ENCODE measurements at regions not wholly inside any gene's neighbourhood (a gene's known extent, or its start where the extent isn't known, plus 50 kb on each side); places are given as distances from the start of the nearest gene placed in this dataset.

DNA sequence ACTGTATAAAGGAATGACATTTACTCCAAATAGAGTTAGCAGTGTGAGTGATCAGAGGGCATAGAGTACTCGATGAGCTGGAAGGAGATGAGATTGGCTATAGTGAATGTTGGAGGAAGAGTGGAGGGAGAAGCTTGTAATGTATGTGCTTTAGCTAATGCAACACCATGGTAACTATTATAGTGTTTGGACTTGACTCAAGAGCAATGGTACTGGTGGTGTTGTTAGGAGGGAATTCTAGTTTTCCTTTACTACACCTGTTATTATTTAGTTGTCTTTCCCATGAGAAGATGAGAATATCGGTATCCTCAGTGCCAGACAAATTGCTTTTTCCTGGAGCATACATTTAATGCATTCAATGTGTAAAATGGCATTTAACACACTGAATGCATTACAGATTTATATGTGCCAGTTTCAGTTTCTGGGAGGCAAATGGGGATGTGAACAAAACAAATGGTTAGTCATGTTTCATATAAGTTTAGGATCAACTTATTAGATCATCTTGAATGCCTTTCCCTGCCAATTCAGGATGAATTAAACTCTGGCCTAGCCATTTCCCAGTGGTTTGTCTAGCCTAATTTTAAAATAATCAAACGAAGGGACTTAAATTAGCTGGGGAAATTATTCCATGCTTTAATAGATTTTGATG lies 291.1 kb upstream of the ADAMTS5 start:
- DNase-seq, result no peak

DNA sequence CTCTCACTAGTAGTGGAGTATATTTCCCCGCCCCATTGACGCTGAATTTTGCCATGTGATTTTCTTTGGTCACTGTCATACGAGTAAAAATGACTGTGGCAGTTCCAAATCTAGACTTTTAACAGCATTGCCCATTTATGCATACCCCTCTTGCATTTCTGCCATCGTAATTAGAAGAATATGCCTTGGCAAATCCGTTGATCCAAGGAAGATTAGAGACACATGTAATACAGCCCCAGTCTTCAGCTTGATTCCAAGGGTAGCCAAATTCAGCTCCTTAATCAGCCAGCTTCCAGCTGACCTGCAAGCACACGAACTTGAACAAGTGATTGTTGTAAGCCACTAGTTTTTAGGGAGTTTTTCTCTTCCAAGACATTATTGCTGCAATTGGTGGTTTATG lies 290.3 kb upstream of the ADAMTS5 start:
- DNase-seq, result no peak

DNA sequence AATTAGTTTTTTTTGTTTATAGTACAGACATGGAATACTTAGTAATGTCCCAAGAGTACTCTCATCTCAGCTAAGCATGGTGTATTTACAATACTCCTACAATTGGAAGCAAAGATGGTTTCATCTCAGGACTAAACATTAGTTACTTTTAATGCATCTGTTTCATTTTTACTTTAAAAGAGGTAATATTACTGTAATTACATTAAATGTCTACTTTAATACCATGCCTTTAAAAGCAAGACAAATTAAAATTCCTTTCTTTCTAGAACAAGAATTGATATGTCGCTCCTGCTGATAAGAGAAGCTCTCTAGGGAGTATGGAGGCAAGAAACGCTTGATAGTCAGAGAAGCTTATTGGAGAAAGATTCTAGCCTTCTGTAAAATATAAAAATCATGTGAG lies 284.9 kb upstream of the ADAMTS5 start:
- DNase-seq, result no peak

DNA sequence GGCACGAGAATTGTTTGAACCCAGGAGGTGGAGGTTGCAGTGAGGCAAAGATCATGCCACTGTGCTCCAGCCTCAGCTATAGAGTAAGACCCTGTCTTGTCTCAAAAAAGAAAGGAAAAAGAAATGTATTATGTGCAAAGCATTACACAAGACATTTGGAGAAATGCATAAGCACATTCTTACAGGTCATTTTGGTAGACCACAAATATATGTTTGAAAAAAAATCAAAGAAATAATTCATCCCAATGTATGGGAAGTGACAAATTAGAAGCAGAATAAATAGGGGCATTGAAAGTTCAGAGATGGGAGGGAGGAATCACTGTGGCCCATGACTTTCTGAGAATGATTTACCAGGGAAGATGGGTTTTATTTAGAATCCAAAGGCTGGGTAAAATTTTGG lies 283.5 kb upstream of the ADAMTS5 start:
- DNase-seq, result no peak

DNA sequence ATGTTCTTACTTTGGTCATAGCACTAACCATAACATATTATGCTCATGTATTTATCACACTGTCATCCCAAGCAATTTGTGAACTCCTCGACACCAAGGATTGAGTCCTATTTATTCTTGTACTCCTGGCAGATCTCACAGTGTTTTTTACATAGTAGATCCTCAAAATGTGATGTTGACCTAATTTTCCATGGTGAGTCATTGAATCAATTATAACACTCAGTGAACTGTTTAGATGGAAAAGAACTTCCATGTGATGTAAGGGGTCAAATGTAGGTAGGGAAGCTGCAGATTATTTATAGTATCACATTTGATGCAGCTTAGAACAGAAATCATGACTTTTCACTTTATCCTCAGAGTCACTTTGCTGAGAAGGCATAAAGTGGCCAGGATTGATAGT lies 281.9 kb upstream of the ADAMTS5 start:
- no peak for DNase-seq

DNA sequence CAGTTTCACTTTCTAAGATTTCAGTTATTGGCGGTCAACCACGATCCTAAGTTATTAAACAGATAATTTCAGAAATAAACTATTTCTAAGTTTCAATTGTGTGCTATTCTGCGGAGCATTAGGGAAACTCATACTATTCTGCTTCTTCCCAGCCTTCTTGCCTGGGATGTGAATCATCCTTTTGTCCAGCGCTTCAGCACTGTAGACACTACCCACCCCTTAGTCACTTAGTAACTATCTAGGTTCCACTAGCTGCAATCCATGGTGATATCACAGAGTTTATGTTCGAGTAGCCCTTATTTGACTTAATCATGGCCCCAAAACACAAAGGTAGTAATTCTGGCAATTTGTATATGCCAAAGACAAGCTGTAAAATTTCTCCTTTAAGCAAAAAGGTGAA lies 279.9 kb upstream of the ADAMTS5 start:
- DNase-seq, result no peak

DNA sequence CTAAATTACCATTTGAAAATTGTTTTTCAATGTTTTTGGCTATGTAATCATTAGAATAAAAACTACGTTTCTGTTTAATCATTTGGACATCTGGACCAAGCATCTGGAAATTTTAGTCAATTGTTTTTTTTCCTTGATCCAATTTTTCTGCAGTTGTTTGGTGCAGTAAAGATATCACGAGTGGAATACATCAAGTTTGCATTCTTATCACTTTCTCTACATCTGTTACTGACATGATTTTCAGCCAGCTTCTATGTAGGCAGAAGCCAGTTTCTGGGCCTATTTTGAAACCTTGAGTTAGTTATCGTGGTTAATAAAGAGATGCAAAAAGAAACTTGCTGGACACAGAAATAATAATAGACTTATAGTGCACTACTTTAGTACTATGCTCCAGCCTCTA lies 277.9 kb upstream of the ADAMTS5 start:
- DNase-seq, result no peak

DNA sequence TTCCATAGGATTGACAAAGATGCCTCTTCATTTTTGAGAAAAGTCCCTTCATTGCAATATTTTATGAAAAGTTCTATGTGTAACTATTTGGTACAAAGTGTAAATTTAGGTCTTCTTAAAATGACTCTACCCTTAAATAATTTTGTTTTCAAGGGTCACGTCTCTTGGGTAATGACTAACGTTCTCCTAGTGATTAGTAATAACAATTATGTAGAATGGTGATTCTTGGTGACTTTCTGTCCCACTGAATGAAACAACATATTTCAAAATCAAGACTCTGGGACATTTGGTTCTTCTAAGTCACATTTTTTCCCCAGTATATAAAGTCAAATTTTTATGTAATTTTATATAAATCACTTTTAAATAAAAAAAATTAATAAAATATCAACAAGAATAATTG lies 277.5 kb upstream of the ADAMTS5 start:
- DNase-seq, result no peak

DNA sequence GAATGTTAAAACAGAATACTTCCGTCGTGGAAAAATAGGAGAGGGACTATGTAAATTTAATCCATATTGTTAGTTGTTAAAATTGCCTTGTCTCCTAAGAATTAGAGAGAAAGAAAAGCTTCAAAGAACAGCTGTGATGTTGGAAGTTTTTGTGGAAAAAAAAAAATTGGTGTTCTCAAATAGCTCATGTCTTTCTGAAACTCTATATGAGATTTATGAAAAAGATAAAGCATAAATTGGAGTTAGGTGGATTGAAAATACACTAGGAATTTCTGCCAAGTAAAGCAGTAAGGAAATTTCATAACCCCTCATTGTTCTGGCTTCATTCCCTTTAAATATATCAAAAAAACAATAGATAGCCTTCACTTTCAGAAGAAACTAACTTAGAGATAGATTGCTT lies 274.0 kb upstream of the ADAMTS5 start:
- DNase-seq, result no peak

DNA sequence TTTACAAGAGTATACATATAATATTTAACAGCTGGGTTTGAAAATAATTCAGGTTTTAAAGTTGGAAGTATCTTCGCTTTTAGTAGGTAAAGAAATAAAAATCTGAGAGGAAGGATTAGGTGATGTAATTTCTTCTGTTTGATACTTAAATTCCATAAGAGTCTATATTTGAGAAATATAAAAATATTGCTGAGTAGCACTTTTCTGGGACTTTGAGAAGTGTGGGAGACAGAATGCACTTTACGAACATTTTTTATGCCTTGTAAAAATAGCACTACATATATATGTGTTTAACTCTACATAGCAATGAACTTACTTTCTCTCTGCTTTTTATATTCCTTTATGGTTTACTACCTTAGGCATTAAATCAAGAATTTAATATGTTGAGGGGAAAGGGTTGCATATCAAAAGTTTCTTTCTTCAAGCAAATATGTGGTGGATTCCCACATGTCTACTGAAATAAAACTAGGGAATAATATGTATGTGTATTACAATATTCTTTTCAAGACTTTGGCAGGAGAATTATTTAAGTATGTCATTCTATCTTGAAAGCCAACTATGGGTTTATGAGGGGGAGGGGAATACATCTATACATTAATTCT lies 266.7 kb upstream of the ADAMTS5 start:
- DNase-seq, result no peak

DNA sequence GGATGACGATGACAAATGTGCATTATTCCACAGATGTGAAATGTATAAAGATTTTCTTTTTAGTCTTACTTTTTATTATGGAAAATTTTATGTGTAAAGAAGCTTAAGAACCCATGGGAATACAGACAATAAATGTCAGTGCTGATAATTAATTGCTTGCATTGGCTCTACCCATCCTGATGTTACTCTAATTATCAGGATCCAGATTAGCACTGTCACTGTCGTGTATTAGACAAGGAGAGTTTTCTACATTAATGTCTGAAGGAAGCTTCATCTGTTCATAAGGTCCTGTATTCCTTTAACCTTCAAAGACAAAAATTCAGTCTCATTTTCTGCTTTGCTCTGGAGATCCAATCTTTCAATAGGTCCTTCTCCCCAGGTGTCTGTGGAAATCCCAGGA lies 259.1 kb upstream of the ADAMTS5 start:
- DNase-seq, result no peak

DNA sequence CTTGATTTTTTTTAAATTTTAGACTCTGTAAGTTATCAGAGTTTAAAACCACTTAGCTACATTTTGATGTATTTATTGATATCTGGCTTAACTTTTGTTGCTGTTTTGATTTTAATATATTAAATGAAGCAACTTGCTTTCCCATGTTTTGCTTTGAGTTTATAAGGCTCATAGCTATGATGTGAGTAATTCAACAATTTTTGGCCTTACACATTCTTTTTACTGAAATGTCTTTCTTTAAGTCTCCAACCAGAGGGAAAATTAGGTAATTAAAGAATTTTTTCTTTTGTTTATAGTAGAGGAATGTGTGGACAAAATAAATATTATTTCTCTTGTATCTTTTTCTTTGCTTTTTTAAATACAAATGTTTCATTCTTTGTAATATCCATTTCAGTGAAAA lies 258.3 kb upstream of the ADAMTS5 start:
- no peak for DNase-seq

DNA sequence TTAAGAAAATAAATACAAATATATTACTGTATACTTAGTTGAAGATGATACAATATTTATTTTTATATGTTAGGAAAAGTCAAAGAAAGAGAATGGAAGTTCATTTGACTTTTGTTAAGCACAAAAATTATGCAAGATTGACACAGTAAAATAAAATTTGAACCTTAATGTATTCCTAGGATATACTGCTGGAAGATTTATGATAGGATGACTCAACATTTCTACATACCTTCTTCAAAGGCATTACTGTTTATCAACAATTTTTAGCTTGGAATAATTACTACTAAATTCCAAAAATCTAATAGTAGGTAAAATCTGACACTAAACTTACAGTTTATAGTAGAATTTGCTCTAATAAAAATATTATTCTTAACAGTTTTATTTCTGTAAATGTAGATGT lies 257.3 kb upstream of the ADAMTS5 start:
- no peak for DNase-seq

DNA sequence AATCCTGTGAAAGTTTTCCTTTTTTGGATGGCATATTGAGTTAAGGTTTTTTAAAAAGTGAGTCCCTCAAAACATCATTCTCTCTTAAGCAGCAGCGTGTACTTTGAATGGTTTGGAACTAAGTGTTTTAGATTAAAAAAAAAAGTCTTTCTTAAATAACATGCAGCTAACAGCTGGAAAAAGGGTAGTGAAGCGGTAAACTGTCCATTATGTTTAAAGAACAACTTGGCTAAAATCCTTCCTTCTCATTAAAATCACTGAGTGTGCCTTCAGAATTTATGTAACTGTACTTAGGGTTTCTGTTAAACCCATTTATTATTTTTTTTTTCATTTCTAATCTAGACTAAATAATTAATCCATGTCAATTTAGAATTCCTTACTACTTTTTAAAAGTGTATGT lies 254.2 kb upstream of the ADAMTS5 start:
- no peak for DNase-seq

DNA sequence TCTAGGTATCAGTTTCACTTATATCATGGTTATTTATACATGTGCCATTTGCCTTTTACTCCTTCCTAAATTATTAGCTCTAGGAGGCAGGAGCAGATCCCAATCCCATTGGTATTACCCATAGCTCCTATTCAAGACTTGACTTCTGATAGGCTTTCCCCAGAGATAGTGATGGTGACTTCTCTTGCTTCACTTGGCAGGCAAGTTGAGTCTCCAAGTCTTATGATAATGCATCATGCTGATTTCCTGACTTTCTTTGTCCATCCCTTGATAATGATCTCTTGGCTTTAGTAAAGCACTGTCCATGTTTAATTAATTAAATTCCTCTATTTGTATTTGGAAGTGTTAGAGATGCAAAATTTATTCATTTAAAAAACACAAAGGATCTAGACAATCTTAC lies 253.5 kb upstream of the ADAMTS5 start:
- DNase-seq, result no peak

DNA sequence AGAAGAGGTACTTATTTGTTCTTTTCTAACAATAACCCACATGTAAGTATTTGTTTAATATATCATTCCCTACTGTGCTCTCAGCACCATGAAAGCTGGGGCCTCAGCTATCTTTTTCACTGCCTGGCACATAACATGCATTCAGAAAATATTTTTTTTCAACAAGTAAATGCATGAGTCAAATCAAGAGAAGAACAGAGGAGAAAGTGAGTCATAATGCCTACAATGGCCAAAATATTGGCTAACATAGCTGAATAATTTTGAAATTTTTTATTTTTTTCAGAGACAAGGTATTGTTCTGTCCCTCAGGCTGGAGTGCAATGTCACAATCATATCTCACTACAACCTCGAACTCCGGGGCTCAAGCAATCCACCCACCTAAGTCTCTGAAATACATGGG lies 252.2 kb upstream of the ADAMTS5 start:
- no peak for DNase-seq

DNA sequence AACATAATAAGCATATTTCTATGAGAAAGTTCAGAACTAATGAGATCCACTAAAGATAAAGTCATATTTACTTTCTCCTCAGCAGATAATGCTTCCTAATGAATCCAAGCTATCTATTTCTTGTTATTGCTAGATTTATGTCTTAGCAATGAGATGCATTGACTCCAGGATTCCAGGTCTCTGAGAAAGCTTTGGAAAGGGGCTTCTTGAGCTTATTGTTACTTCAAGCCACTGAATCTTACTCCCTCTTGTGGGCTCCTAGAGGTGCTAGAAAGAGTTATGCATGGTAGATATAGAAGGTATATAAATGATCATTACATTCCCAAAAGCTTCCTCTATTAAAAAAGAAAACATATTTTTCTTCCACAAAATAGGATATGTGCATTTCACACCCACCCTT lies 246.4 kb upstream of the ADAMTS5 start:
- no peak for DNase-seq

DNA sequence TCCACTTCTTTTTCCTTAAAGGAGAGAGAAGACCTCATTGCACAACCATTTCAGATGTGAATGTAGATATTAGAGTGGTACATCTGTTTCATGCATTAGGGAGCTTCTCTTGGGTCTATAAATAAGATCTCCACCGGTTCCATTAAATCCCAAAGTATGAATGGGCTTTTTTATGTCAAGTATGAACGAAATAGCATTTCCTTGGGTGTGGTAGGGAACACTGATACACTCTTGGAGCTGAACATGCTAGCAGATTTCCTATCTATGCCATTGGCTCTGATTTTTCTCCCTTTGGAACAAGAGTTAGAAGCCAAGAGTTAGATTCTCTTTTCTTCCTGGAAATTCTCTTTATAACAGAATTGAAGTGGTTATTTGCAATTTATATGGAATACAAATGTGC lies 245.6 kb upstream of the ADAMTS5 start:
- DNase-seq, result no peak

DNA sequence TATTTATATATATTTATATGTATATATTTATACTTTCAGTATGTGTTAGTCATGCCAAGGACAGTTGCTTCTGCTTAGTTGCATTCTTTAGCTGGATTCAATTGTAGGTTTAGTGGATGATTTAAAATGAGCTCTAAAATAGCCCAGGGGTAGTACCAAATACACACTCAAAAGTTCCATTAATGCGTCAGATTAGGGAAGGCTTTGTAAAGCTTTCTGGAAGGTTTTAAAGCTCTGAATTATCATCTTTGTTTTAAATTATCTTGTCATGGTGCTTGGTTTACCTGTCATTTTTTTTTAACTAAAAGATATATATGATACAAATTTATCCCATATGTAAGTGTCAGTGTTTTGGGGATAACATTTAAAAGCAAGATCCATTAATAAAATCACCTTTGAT lies 242.7 kb upstream of the ADAMTS5 start:
- no peak for DNase-seq

DNA sequence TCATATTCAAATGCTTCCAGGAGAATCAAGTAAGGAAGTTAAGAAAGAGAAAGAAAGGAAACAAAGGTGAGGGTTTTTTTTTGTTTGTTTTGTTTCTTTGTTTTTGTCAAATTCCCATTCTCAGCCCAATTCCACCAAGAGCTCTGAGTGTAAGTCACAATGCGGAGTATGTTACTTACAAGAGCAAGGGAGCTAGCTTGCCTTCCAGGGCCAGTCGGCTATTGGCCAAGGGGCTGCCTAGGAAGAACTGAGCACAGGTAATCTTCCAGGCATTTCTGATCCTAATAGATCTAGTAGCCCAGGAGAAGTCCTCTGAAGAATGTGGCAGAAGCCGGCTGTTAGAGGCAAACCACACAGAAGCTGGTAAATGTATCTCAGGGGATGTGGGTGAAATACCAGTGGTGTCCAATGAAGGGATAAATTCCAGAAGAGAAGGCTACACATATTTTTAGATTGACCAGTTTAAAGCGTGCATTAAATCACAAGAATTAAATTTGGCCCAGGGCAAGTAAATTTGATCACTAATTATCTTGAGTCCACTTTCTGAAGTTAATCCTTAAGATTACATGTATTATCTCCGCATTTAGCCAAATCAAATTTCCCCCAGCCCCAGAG lies 239.6 kb upstream of the ADAMTS5 start:
- DNase-seq, result no peak

DNA sequence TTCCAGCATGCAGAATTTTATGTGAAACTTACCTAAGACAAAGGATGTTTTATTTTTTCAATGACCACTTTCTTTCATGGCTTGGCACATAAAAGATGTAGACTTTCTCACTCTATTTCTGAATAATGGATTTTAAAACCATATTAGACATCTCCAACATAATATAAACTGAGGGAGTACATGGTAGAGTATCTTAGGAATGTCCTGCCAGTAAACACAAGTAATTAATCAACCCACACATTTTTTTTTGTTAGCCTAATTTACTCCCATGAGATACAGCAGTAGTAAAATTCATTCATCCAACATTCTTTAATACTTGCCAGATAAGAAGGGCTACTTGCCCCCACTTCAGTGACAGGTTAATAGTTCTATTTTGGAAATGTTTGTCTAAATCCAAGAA lies 235.4 kb upstream of the ADAMTS5 start:
- no peak for DNase-seq

DNA sequence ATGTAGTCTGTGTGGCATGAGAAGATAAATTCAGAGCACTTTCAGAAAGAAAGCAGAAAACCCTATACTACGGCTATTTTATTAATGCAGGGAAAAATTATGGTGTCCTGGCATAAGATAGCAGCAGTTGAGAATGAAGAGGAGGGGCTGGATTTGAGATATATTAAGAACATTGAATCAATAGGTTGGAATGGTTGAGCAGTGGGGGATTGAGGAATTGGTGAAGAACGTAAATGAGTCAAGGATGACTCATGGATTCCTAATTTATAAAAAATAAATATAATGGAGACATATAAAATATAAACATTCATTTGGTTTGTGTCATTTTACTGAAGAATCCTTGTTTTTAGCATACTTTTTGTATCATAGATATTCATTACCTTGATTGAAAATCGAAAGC lies 234.3 kb upstream of the ADAMTS5 start:
- DNase-seq, result no peak

DNA sequence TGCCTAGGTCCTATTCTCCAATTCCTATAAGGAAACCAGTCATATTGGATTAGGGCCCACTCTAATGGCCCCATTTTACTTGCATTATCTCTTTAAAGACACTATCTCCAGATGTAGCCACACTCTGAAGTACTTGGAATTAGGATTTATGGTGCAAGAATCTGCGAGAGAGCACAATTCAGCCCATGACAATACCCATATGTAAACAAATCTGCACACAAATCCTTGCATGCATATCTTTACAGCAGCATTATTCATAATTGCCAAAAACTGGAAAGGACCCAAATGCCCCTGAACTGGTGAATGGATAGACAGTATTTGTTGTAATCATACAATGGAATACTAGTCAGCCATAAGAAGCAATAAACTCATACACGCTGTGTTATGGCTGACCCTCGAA lies 229.8 kb upstream of the ADAMTS5 start:
- no peak for DNase-seq

DNA sequence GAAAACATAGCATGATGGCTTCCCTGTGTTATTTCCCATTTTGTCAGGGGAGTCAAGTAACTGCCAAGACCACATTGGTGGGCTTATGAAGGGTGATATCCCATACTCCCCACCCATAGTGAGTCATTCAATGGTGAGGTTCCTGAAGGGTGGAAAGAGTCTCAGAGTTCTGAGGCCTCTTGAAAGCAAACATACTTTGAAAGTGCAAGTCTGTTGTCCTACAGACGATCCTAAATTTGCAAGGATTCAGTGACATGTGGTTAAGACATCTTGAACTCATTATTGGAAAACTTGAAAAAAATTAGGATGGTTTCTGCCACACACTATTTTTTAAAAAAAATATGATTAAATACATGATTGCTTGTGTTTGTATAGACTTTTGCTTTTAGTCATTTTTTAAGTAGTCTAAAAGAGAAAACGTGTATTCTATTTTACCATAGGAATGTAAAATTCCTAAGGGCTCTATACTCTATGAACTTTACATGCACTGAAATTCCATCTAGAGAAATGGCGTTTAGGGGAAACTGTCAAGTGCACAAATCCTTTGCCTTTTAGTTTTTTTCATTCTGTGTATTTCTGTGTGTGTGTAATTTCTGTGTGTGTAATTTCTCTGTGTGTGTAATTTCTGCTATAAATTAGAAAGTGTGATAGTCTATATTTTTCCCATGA lies 225.5 kb upstream of the ADAMTS5 start:
- DNase-seq, result no peak

All from NCI-H524 treated with DMSO at 0.1 percent for 48 hours (cell line).